ENCODE measurements at regions not wholly inside any gene's neighbourhood (a gene's known extent, or its start where the extent isn't known, plus 50 kb on each side); places are given as distances from the start of the nearest gene placed in this dataset.

GRCh38 chr5:117039035-117039434 lies 464.4 kb upstream of the SEMA6A start:
- TF ChIP-seq CTCF (conservative IDR thresholded peaks at IDR 0.05; ENCODE audit: low read depth in 2 of 2): no peak
- no peak for TF ChIP-seq POLR2AphosphoS5 (IDR thresholded peaks at IDR 0.05; ENCODE audit: low read depth)
- no peak for TF ChIP-seq EZH2 (IDR thresholded peaks at IDR 0.05; ENCODE audit: low read depth, unreplicated experiment)
- TF ChIP-seq STAT1 (IDR thresholded peaks at IDR 0.05; ENCODE audit: unreplicated experiment): no peak

Measured in GM23338 (cell line).